Lower leg skin (tissue), 3 donors: ENCODE measurements at regions not wholly inside any gene's neighbourhood (a gene's known extent, or its start where the extent isn't known, plus 50 kb on each side); places are given as distances from the start of the nearest gene placed in this dataset.

Experiments used
- CTCF ChIP-seq, 3 donors: fragments of 450-650 bp; IDR thresholded peaks; one replicate each; pipeline ENCODE4 v1.5.1; 2016; ENCODE audit warnings: antibody characterized with exemption in 3 of 3, mild to moderate bottlenecking in 3 of 3, moderate library complexity in 2 of 3
- POLR2A ChIP-seq, 2 donors: fragments of 450-650 bp; IDR thresholded peaks; one replicate each; pipeline ENCODE4 v1.6.1; 2016 to 2017; ENCODE audit warnings: antibody characterized with exemption in 2 of 2, mild to moderate bottlenecking in 1 of 2, moderate library complexity in 1 of 2

GRCh38 chr1:200330741-200331428 is 79.0 kb downstream of the ZNF281 start:
- no peak for TF ChIP-seq POLR2A (IDR thresholded peaks at IDR 0.05)
- TF ChIP-seq CTCF (IDR thresholded peaks at IDR 0.05), result no peak
